NCI-H460 (cell line): ENCODE measurements at regions not wholly inside any gene's neighbourhood (a gene's known extent, or its start where the extent isn't known, plus 50 kb on each side); places are given as distances from the start of the nearest gene placed in this dataset.
"Not testable (repeated sequence)": the region's sequence is repeated elsewhere in the genome, so short reads cannot be mapped to it uniquely, and the experiment has no call there.

ENCODE experiments used
- DNase-seq: peaks from one replicate; pipeline ENCODE4 v3.0.0-alpha.2; 2016; ENCODE audit warnings: low read depth; ENCODE audit errors: extremely low read depth

GRCh38 chr4:57374866-57375595 lies 264.8 kb upstream of the IGFBP7 start:
- no peak for DNase-seq

- no peak for DNase-seq
These were observed 263.8 kb upstream of the IGFBP7 start for GRCh38 chr4:57373991-57374390.

GRCh38 chr4:57371671-57372070 lies 261.5 kb upstream of the IGFBP7 start:
- no peak for DNase-seq

GRCh38 chr4:57370691-57371090 lies 260.5 kb upstream of the IGFBP7 start:
- DNase-seq, result no peak

- DNase-seq, result no peak
These were observed 259.3 kb upstream of the IGFBP7 start for GRCh38 chr4:57369446-57369845.

GRCh38 chr4:57364255-57364654 lies 254.1 kb upstream of the IGFBP7 start:
- no peak for DNase-seq

GRCh38 chr4:57363346-57363745 lies 253.2 kb upstream of the IGFBP7 start:
- no peak for DNase-seq

GRCh38 chr4:57360681-57361080 lies 250.5 kb upstream of the IGFBP7 start:
- no peak for DNase-seq

- DNase-seq, result no peak
These were observed 245.0 kb upstream of the IGFBP7 start for GRCh38 chr4:57355101-57355665.

GRCh38 chr4:57351731-57352130 lies 241.5 kb upstream of the IGFBP7 start:
- DNase-seq, result no peak

- no peak for DNase-seq
These were observed 234.1 kb upstream of the IGFBP7 start for GRCh38 chr4:57344296-57344695.

- no peak for DNase-seq
These were observed 232.2 kb upstream of the IGFBP7 start for GRCh38 chr4:57342411-57342810.

GRCh38 chr4:57338861-57339260 lies 228.7 kb upstream of the IGFBP7 start:
- not testable (repeated sequence) for DNase-seq

- DNase-seq, result no peak
These were observed 223.5 kb upstream of the IGFBP7 start for GRCh38 chr4:57333684-57334083.

- no peak for DNase-seq
These were observed 221.8 kb upstream of the IGFBP7 start for GRCh38 chr4:57331959-57332358.

- no peak for DNase-seq
These were observed 219.1 kb upstream of the IGFBP7 start for GRCh38 chr4:57329279-57329678.

- DNase-seq, result no peak
These were observed 214.6 kb upstream of the IGFBP7 start for GRCh38 chr4:57324673-57325307.

- no peak for DNase-seq
These were observed 210.7 kb upstream of the IGFBP7 start for GRCh38 chr4:57320849-57321248.

GRCh38 chr4:57320217-57320616 lies 210.0 kb upstream of the IGFBP7 start:
- no peak for DNase-seq

GRCh38 chr4:57318703-57319102 lies 208.5 kb upstream of the IGFBP7 start:
- DNase-seq, result no peak

- DNase-seq, result no peak
These were observed 204.5 kb upstream of the IGFBP7 start for GRCh38 chr4:57314636-57315035.

GRCh38 chr4:57312296-57312695 lies 202.1 kb upstream of the IGFBP7 start:
- DNase-seq, result no peak
